Right lobe of liver (tissue), 6 donors: ENCODE measurements at regions not wholly inside any gene's neighbourhood (a gene's known extent, or its start where the extent isn't known, plus 50 kb on each side); places are given as distances from the start of the nearest gene placed in this dataset.

Experiments used
- ATAC-seq, 4 donors: fragments of 200-7000 bp; cut with Tn5 transposase; one replicate each; pipeline ENCODE4 v1.9.1; 2020; ENCODE audit warnings: mild to moderate bottlenecking in 4 of 4, moderate library complexity in 4 of 4
- DNase-seq, 3 donors: peaks; one replicate each; pipeline ENCODE4 v3.0.0-alpha.2; 2020
- H3K27ac ChIP-seq, 3 donors: fragments of 200-600 bp; one replicate each; pipeline ENCODE4 v1.8.0; 2022
- H3K27me3 ChIP-seq, 2 donors: fragments of 200-600 bp; one replicate each; pipeline ENCODE4 v1.8.0; 2022
- H3K36me3 ChIP-seq, 4 donors: fragments of 200-600 bp; sonication (generic) in 1 of 4; one replicate each; pipeline versions ENCODE4 v1.5.1 to v1.8.0; 2017 to 2022; ENCODE audit warnings: control low read depth in 1 of 4
- H3K4me1 ChIP-seq, 4 donors: fragments of 200-600 bp; sonication (generic) in 1 of 4; one replicate each; pipeline versions ENCODE4 v1.5.1 to v1.8.0; 2017 to 2022; ENCODE audit warnings: control low read depth in 1 of 4
- H3K4me3 ChIP-seq, 3 donors: fragments of 200-600 bp; one replicate each; pipeline ENCODE4 v1.8.0; 2022
- H3K9me3 ChIP-seq, 4 donors: fragments of 200-600 bp; sonication (generic) in 1 of 4; one replicate each; pipeline versions ENCODE4 v1.5.1 to v1.8.0; 2017 to 2022; ENCODE audit warnings: control low read depth in 1 of 4
- CTCF ChIP-seq, 4 donors: fragments of 200-600 bp in 3 of 4; fragments of 450-650 bp in 1 of 4; IDR thresholded peaks; one replicate each; pipeline versions ENCODE4 v1.5.1 to v1.8.0; 2016 to 2022; ENCODE audit warnings: antibody characterized with exemption in 4 of 4, mild to moderate bottlenecking in 2 of 4
- POLR2A ChIP-seq: fragments of 450-650 bp; IDR thresholded peaks from one replicate; pipeline ENCODE4 v1.6.1; 2017; ENCODE audit warnings: antibody characterized with exemption, mild to moderate bottlenecking
- WGBS: methylation state at CpG from one replicate; pipeline ENCODE4 v1.1.6; 2018; ENCODE audit warnings: low coverage, low lambda C conversion rate; ENCODE audit not compliant: insufficient coverage; ENCODE audit errors: missing lambda C conversion rate; 5-methylcytosine and 5-hydroxymethylcytosine counted together
- intact Hi-C, 2 donors: fragments of 100-400 bp; cut with DNase I; formaldehyde crosslinking; loops; one replicate each; pipeline versions ENCODE4 v1.11.2 to v1.14.1; 2022
- donor health status: DM: no; HTN: yes; CAD: no.
- donor health status: DM: no; HTN: no; CAD: no.
- donor health status: DM: no; HTN: no; CAD: no.
- donor health status: DM: no; HTN: yes; CAD: no.
- donor health status: DM: no; HTN: yes; CAD: no.

DNA sequence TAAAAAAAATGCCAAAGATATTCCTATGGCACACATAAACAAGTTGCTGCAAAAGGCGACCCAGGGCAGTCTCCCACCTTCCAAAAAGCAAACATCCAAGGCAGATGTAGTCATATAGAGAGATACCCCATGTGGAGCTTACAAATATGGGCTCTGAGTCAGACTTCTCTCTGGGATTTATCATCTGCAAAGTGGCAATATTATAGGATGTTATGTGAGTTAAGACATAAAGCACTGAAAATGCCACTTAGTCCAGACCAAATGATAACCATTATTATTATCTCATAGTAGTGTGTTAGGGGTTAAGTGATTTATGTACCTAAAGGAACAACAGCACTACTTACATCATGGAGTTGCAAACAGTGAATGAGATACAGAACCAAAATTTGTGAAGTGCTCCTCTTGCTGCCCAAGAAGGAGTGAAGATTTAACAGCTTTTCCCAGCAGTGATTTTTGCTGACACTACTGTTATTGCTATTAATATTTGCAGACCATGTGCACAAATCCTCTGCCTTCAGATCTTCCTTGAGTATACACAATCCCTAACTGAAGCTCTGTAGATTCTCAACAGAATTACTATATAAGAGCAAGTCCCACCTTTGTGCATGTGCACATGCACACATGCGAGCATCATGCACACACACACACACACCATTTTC lies 560.0 kb upstream of the SALL1 start:
- TF ChIP-seq CTCF (IDR thresholded peaks at IDR 0.05) = no peak
- TF ChIP-seq POLR2A = no peak
- H3K27ac ChIP-seq = no peak overlapping the region
- no peaks in the 10 kb centered on the region for H3K36me3 ChIP-seq
- ATAC-seq (no peak), DNase-seq (no peak)
- no peak overlapping the region for H3K4me3 ChIP-seq
- H3K9me3 ChIP-seq = no peaks in the 10 kb centered on the region
- intact Hi-C loops = no loop called here
- H3K4me1 ChIP-seq = no peaks in the 10 kb centered on the region
- H3K27me3 ChIP-seq = no peaks in the 10 kb centered on the region
- WGBS = 67% methylated on average over 1 of the region's 2 CpGs

DNA sequence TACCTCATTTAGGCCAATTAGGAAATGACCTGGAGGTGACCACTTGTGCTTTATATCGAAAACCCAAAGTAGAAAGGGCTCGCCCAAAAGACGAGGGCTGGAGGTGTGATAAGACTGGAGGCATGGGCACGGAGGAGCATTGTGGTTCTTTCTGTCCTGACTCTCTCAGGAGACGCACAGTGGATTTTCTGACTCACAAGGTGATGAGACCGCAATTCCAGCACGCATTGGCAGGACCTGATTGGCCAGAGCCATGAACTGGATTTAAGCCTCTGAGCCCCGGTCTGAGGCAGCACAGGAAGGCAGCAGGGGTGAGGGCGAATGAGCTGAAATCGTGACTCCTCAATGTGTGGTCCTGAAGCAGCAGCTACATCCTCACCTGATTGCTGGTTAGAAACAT lies 559.1 kb upstream of the SALL1 start:
- H3K27ac ChIP-seq = no peak overlapping the region
- TF ChIP-seq POLR2A = no peak
- TF ChIP-seq CTCF (IDR thresholded peaks at IDR 0.05) = no peak
- no peaks in the 10 kb centered on the region for H3K27me3 ChIP-seq
- ATAC-seq = no peak
- H3K9me3 ChIP-seq = peaks cover 0 to under 1% (median 0%) of the 10 kb centered on the region in 4 donors
- DNase-seq = no peak
- 71% methylated on average over 1 of the region's 10 CpGs for WGBS
- H3K4me3 ChIP-seq = no peak overlapping the region
- intact Hi-C loops = no loop called here
- no peaks in the 10 kb centered on the region for H3K36me3 ChIP-seq
- H3K4me1 ChIP-seq = no peaks in the 10 kb centered on the region

- Histone ChIP-seq H3K4me3 (no peak overlapping the region), H3K27ac (no peak overlapping the region), H3K4me1 (no peaks in the 10 kb centered on the region), H3K27me3 (no peaks in the 10 kb centered on the region), H3K9me3 (peaks cover 0 to 3% (median 0%) of the 10 kb centered on the region in 4 donors), H3K36me3 (no peaks in the 10 kb centered on the region)
- DNase-seq (no peak), ATAC-seq (no peak)
- no peak for TF ChIP-seq CTCF (IDR thresholded peaks at IDR 0.05)
- no peak for TF ChIP-seq POLR2A
- intact Hi-C loops = no loop called here
- WGBS = 42% methylated on average over 4 of the region's 4 CpGs
Observed at GRCh38 chr16:51708861-51709260, 557.8 kb upstream of the SALL1 start.

DNA sequence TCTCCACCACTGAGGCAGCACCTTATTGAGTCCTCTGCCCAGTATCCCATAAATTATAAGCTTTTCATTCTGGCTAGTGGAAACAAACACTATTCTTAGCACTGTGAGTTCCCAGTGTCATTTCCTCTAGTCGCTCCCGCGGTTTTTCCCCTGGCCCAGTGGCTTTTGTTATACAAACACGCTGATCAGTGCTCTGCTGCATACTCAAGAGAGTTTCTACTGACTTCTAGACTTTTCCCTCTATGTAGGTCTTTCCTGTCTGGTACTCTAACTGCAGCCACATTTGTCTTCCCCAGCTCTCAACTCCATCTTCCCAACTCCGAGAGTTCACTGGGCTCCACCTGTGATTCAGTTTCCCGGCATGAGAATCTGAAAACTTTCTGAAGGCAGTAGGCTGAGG lies 556.6 kb upstream of the SALL1 start:
- TF ChIP-seq CTCF (IDR thresholded peaks at IDR 0.05) (no peak), POLR2A (no peak)
- Histone ChIP-seq H3K4me1 (no peaks in the 10 kb centered on the region), H3K27ac (no peak overlapping the region), H3K27me3 (no peaks in the 10 kb centered on the region), H3K36me3 (no peaks in the 10 kb centered on the region), H3K4me3 (no peak overlapping the region), H3K9me3 (peaks cover 0 to 3% (median 0%) of the 10 kb centered on the region in 4 donors)
- intact Hi-C loops = no loop called here
- ATAC-seq (no peak), DNase-seq (no peak)
- 40% methylated on average over 6 of the region's 6 CpGs for WGBS

- DNase-seq (no peak), ATAC-seq (no peak)
- peaks cover 0 to 3% (median 0%) of the 10 kb centered on the region in 4 donors for H3K9me3 ChIP-seq
- H3K4me3 ChIP-seq = no peak overlapping the region
- no peaks in the 10 kb centered on the region for H3K4me1 ChIP-seq
- H3K27me3 ChIP-seq = no peaks in the 10 kb centered on the region
- no peak for TF ChIP-seq POLR2A
- no peak for TF ChIP-seq CTCF (IDR thresholded peaks at IDR 0.05)
- intact Hi-C loops = no loop called here
- no peaks in the 10 kb centered on the region for H3K36me3 ChIP-seq
- H3K27ac ChIP-seq = no peak overlapping the region
Observed at GRCh38 chr16:51705142-51705541, 554.1 kb upstream of the SALL1 start.
